DOHH2 (cell line): ENCODE measurements at regions not wholly inside any gene's neighbourhood (a gene's known extent, or its start where the extent isn't known, plus 50 kb on each side); places are given as distances from the start of the nearest gene placed in this dataset.

Source experiments
- H3F3A ChIP-seq: fragments of 200-600 bp; sonication (generic), shearing (Covaris generic); 2 replicates; pipeline ENCODE4 v1.6.0; 2016; ENCODE audit warnings: antibody characterized with exemption, mild to moderate bottlenecking; ENCODE audit not compliant: control insufficient read depth, insufficient read depth
- H3K27ac ChIP-seq: fragments of 200-600 bp; sonication (generic); 2 replicates; pipeline ENCODE4 v1.5.1; 2014; ENCODE audit warnings: low read depth, mild to moderate bottlenecking, low read length, moderate library complexity
- H3K27me3 ChIP-seq: fragments of 200-600 bp; sonication (generic); 2 replicates; pipeline ENCODE4 v1.6.1; 2014; ENCODE audit warnings: mild to moderate bottlenecking, low read length, mixed read lengths; ENCODE audit not compliant: control insufficient read depth
- H3K36me3 ChIP-seq: fragments of 200-600 bp; sonication (generic); 2 replicates; pipeline ENCODE4 v1.6.1; 2014; ENCODE audit warnings: mild to moderate bottlenecking, low read length, moderate library complexity, mixed read lengths; ENCODE audit not compliant: control insufficient read depth
- H3K4me1 ChIP-seq: fragments of 200-600 bp; sonication (generic); 2 replicates; pipeline ENCODE4 v1.6.1; 2014; ENCODE audit warnings: mild to moderate bottlenecking, low read length, mixed read lengths; ENCODE audit not compliant: control insufficient read depth
- H3K4me2 ChIP-seq: fragments of 200-600 bp; sonication (generic); 2 replicates; pipeline ENCODE4 v1.6.0; 2014; ENCODE audit warnings: mild to moderate bottlenecking, low read length, moderate library complexity
- H3K4me3 ChIP-seq: fragments of 200-600 bp; sonication (generic); 2 replicates; pipeline ENCODE4 v1.5.1; 2014; ENCODE audit warnings: mild to moderate bottlenecking, low read length, mixed read lengths
- H3K79me2 ChIP-seq: fragments of 200-600 bp; sonication (generic); 2 replicates; pipeline ENCODE4 v1.6.1; 2014; ENCODE audit warnings: mild to moderate bottlenecking, low read length, mixed read lengths; ENCODE audit not compliant: control insufficient read depth
- H3K9me2 ChIP-seq: fragments of 200-600 bp; sonication (generic); replicated peaks from 2 replicates; pipeline ENCODE4 v1.6.1; 2014; ENCODE audit warnings: mild to moderate bottlenecking, low read length, mixed read lengths; ENCODE audit not compliant: control insufficient read depth
- H3K9me3 ChIP-seq: fragments of 200-600 bp; sonication (generic); 2 replicates; pipeline ENCODE4 v1.6.1; 2014; ENCODE audit warnings: antibody characterized with exemption, low read length, mixed read lengths; ENCODE audit not compliant: control insufficient read depth, insufficient read depth
- H4K20me1 ChIP-seq: fragments of 200-600 bp; sonication (generic); 2 replicates; pipeline ENCODE4 v1.6.0; 2014; ENCODE audit warnings: low read depth, mild to moderate bottlenecking, antibody characterized with exemption, low read length, moderate library complexity; ENCODE audit not compliant: control insufficient read depth, insufficient read depth
- EZH2phosphoT487 ChIP-seq: fragments of 200-600 bp; sonication (generic); IDR thresholded peaks from 2 replicates; pipeline ENCODE4 v1.6.1; 2017; ENCODE audit warnings: borderline replicate concordance, mild to moderate bottlenecking, antibody characterized with exemption, low read length, moderate library complexity, mixed read lengths
- TF ChIP-seq, protein P1 (sequence below): fragments of 200-600 bp; sonication (generic); IDR thresholded peaks from one replicate; pipeline ENCODE4 v1.5.1; 2014; ENCODE audit warnings: antibody characterized with exemption, mild to moderate bottlenecking, low read depth, low read length; ENCODE audit not compliant: poor library complexity, severe bottlenecking

DNA sequence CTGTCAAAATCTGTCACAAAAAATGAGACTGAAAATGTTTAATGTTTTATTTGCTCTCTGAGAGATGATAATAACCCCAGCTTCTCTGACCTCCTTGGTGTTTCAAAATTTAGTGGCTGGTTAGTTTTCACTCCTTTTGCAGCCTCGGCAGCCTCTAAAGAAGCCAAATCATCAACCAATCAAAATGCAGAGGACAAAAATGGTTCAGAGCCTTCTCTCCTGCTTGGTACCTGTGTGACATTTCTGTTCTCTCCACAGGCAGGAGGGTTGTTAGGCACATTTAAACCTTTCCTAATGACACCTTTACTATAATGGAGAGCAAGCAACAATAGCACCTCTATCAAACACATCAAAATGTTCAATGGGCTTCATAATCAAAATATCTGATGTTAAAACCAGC lies 375.5 kb downstream of the HACE1 start:
- TF ChIP-seq, protein P1, sequence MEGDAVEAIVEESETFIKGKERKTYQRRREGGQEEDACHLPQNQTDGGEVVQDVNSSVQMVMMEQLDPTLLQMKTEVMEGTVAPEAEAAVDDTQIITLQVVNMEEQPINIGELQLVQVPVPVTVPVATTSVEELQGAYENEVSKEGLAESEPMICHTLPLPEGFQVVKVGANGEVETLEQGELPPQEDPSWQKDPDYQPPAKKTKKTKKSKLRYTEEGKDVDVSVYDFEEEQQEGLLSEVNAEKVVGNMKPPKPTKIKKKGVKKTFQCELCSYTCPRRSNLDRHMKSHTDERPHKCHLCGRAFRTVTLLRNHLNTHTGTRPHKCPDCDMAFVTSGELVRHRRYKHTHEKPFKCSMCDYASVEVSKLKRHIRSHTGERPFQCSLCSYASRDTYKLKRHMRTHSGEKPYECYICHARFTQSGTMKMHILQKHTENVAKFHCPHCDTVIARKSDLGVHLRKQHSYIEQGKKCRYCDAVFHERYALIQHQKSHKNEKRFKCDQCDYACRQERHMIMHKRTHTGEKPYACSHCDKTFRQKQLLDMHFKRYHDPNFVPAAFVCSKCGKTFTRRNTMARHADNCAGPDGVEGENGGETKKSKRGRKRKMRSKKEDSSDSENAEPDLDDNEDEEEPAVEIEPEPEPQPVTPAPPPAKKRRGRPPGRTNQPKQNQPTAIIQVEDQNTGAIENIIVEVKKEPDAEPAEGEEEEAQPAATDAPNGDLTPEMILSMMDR = no peak
- TF ChIP-seq EZH2phosphoT487 = no peak
- Histone ChIP-seq H3K27ac (no peak overlapping the region), H3K4me1 (no peaks in the 10 kb centered on the region), H4K20me1 (no peaks in the 10 kb centered on the region), H3K4me3 (no peak overlapping the region), H3K36me3 (no peaks in the 10 kb centered on the region), H3K9me2 (no peaks in the 10 kb centered on the region), H3F3A (no peaks in the 10 kb centered on the region), H3K27me3 (0 out of 2 replicates have a peak, but pooled peaks cover 7% of the 10 kb centered on the region), H3K79me2 (no peaks in the 10 kb centered on the region), H3K4me2 (no peak overlapping the region), H3K9me3 (no peaks in the 10 kb centered on the region)

DNA sequence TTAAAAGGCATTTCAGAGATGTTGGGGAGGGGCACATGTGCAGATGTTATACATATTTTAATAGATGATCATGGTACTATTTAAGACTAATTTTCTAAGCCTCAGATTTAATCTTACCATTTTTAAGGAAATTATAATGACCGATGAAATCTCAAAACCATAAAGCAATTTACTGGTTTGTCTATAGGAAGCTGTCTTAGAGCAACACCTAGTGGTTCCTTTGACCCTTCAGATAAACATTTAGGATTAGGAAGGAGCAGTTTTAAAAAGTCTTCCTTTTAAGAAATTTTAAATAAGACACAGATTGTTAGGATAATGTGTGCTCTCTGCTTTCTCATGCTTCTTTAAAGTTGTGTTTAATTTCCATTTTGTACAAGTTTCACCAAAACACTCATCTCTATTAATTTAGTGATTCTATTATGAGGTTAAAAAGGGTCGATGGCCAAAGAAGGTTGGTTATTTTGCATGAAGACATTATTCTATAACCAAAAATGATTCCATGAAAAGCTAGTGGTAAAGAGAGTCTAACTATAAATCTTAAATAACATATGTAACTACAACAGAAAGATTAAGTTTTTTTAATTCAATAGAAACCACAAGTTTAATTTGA lies 376.4 kb downstream of the HACE1 start:
- H4K20me1 ChIP-seq = no peaks in the 10 kb centered on the region
- no peaks in the 10 kb centered on the region for H3K9me3 ChIP-seq
- no peak overlapping the region for H3K27ac ChIP-seq
- no peaks in the 10 kb centered on the region for H3K79me2 ChIP-seq
- no peak overlapping the region for H3K4me2 ChIP-seq
- TF ChIP-seq EZH2phosphoT487 = no peak
- TF ChIP-seq, protein P1 = no peak
- 0 out of 2 replicates have a peak, but pooled peaks cover 9% of the 10 kb centered on the region for H3K27me3 ChIP-seq
- no peaks in the 10 kb centered on the region for H3K36me3 ChIP-seq
- no peaks in the 10 kb centered on the region for H3K4me1 ChIP-seq
- H3F3A ChIP-seq = no peaks in the 10 kb centered on the region
- no peaks in the 10 kb centered on the region for H3K9me2 ChIP-seq
- H3K4me3 ChIP-seq = no peak overlapping the region

DNA sequence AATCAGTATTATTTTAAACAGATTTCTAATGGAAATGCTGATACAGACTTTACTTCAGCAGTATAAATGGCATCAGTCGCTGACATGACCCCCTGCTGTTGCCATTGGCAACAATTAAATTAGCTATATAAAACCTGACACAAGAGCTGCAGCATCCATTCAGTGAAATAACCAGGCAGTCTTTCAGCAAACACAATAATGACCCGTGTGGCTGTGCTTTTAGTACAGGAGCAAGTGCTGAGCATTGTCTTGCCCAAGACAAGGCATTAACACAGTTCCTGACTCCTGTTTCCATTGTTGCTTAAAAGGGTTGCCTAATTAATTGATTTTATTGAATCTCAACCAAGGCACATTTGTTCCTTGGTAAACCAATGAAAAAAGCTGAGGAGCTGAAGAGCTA lies 382.1 kb downstream of the HACE1 start:
- Histone ChIP-seq H3K9me3 (no peaks in the 10 kb centered on the region), H3K4me3 (no peak overlapping the region), H3K79me2 (no peaks in the 10 kb centered on the region), H4K20me1 (no peaks in the 10 kb centered on the region), H3K27ac (no peak overlapping the region), H3K27me3 (0 out of 2 replicates have a peak, but pooled peaks cover 8% of the 10 kb centered on the region), H3K4me1 (no peaks in the 10 kb centered on the region), H3K4me2 (no peak overlapping the region), H3K9me2 (no peaks in the 10 kb centered on the region), H3F3A (no peaks in the 10 kb centered on the region), H3K36me3 (no peaks in the 10 kb centered on the region)
- TF ChIP-seq EZH2phosphoT487 = no peak
- TF ChIP-seq, protein P1 = no peak
